Neural cell (in vitro differentiated cells): ENCODE measurements at regions not wholly inside any gene's neighbourhood (a gene's known extent, or its start where the extent isn't known, plus 50 kb on each side); places are given as distances from the start of the nearest gene placed in this dataset.

Experiments
- H2AFZ ChIP-seq: fragments of 200-600, 300-800 bp; sonication (generic), shearing (Covaris generic); 2 replicates; pipeline ENCODE4 v1.6.0; 2014; ENCODE audit warnings: low read depth, mild to moderate bottlenecking, antibody characterized with exemption, low read length, moderate library complexity
- H3F3A ChIP-seq: fragments of 200-600 bp; shearing (Covaris generic); 2 replicates; pipeline ENCODE4 v1.6.1; 2016; ENCODE audit warnings: mild to moderate bottlenecking, moderate library complexity, mixed read lengths, antibody characterized with exemption, low read length; ENCODE audit not compliant: insufficient read depth, poor library complexity, severe bottlenecking
- H3K27ac ChIP-seq: fragments of 200-600, 300-800 bp; sonication (generic), shearing (Covaris generic); 2 replicates; pipeline ENCODE4 v1.5.1; 2014; ENCODE audit warnings: mild to moderate bottlenecking, low read length, moderate library complexity
- H3K27me3 ChIP-seq: fragments of 300-800, 200-600 bp; sonication (generic), shearing (Covaris generic); 2 replicates; pipeline ENCODE4 v1.6.0; 2014; ENCODE audit warnings: mild to moderate bottlenecking, low read depth, low read length, moderate library complexity; ENCODE audit not compliant: insufficient read depth
- H3K36me3 ChIP-seq: fragments of 300-800, 200-600 bp; sonication (generic), shearing (Covaris generic); 2 replicates; pipeline ENCODE4 v1.5.1; 2014; ENCODE audit warnings: mild to moderate bottlenecking, antibody characterized with exemption, low read length, moderate library complexity; ENCODE audit not compliant: insufficient read depth
- H3K4me2 ChIP-seq: fragments of 300-800, 200-600 bp; sonication (generic), shearing (Covaris generic); 2 replicates; pipeline ENCODE4 v1.6.0; 2014; ENCODE audit warnings: mild to moderate bottlenecking, low read length
- H3K4me3 ChIP-seq: fragments of 300-800, 200-600 bp; sonication (generic), shearing (Covaris generic); 2 replicates; pipeline ENCODE4 v1.5.1; 2014; ENCODE audit warnings: mild to moderate bottlenecking, low read length, moderate library complexity
- H3K79me2 ChIP-seq: fragments of 200-600 bp; shearing (Covaris generic); replicated peaks from 2 replicates; pipeline ENCODE4 v1.6.0; 2014; ENCODE audit warnings: mild to moderate bottlenecking, low read length, moderate library complexity; ENCODE audit not compliant: insufficient read depth
- H3K9ac ChIP-seq: fragments of 300-800, 200-600 bp; sonication (generic), shearing (Covaris generic); 2 replicates; pipeline ENCODE4 v1.6.1; 2016; ENCODE audit warnings: mild to moderate bottlenecking, low read length, mixed read lengths
- H3K9me2 ChIP-seq: fragments of 200-600 bp; shearing (Covaris generic); 2 replicates; pipeline ENCODE4 v1.6.1; 2016; ENCODE audit warnings: mild to moderate bottlenecking, low read length, mixed read lengths; ENCODE audit not compliant: insufficient read depth
- H3K9me3 ChIP-seq: fragments of 200-600, 300-800 bp; sonication (generic), shearing (Covaris generic); 2 replicates; pipeline ENCODE4 v1.6.1; 2016; ENCODE audit warnings: mild to moderate bottlenecking, mixed run types, low read length, moderate library complexity, mixed read lengths
- H4K20me1 ChIP-seq: fragments of 200-600 bp; shearing (Covaris generic); 2 replicates; pipeline ENCODE4 v1.6.1; 2016; ENCODE audit warnings: mild to moderate bottlenecking, mixed run types; ENCODE audit not compliant: insufficient read depth
- CTCF ChIP-seq: fragments of 450-650 bp; IDR thresholded peaks from 2 replicates; pipeline ENCODE4 v1.5.1; 2014; ENCODE audit warnings: antibody characterized with exemption, mild to moderate bottlenecking, moderate library complexity; ENCODE audit not compliant: poor library complexity, severe bottlenecking
- EP300 ChIP-seq: fragments of 450-650 bp; conservative IDR thresholded peaks from 2 replicates; pipeline ENCODE4 v1.6.1; 2014; ENCODE audit warnings: antibody characterized with exemption, mild to moderate bottlenecking, moderate library complexity; ENCODE audit not compliant: poor library complexity, severe bottlenecking
- EZH2 ChIP-seq: fragments of 200-600, 300-800 bp; shearing (Covaris generic), sonication (generic); IDR thresholded peaks from 2 replicates; pipeline ENCODE4 v1.6.1; 2014; ENCODE audit warnings: antibody characterized with exemption, low read length, borderline replicate concordance, mild to moderate bottlenecking; ENCODE audit not compliant: insufficient read depth, poor library complexity, severe bottlenecking
- MXI1 ChIP-seq: fragments of 450-650 bp; conservative IDR thresholded peaks from 2 replicates; pipeline ENCODE4 v1.6.1; 2014; ENCODE audit warnings: antibody characterized with exemption, mild to moderate bottlenecking; ENCODE audit not compliant: poor library complexity, severe bottlenecking
- POLR2AphosphoS5 ChIP-seq: IDR thresholded peaks from 2 replicates; pipeline ENCODE4 v1.6.1; 2012
- RAD21 ChIP-seq: fragments of 450-650 bp; conservative IDR thresholded peaks from 2 replicates; pipeline ENCODE4 v1.6.1; 2014; ENCODE audit warnings: antibody characterized with exemption, mild to moderate bottlenecking, moderate library complexity
- REST ChIP-seq: IDR thresholded peaks from 2 replicates; pipeline ENCODE4 v1.6.1; 2012; ENCODE audit warnings: borderline replicate concordance
- SMC3 ChIP-seq: fragments of 450-650 bp; conservative IDR thresholded peaks from 2 replicates; pipeline ENCODE4 v1.6.1; 2014; ENCODE audit warnings: antibody characterized with exemption, mild to moderate bottlenecking, moderate library complexity; ENCODE audit not compliant: poor library complexity
- TAF1 ChIP-seq: IDR thresholded peaks from 2 replicates; pipeline ENCODE4 v1.6.1; 2012; ENCODE audit warnings: low read depth

GRCh38 chr21:20802201-20802600, 196.0 kb upstream of the NCAM2 start:
- Histone ChIP-seq H3K27me3 (no peaks in the 10 kb centered on the region), H2AFZ (no peak overlapping the region), H4K20me1 (no peaks in the 10 kb centered on the region), H3K79me2 (no peaks in the 10 kb centered on the region), H3F3A (no peaks in the 10 kb centered on the region), H3K36me3 (no peaks in the 10 kb centered on the region), H3K9me3 (peaks cover 3% of the 10 kb centered on the region), H3K9me2 (no peaks in the 10 kb centered on the region), H3K4me2 (no peak overlapping the region), H3K9ac (no peak overlapping the region), H3K4me3 (no peak overlapping the region), H3K27ac (no peak overlapping the region)
- TF ChIP-seq CTCF (no peak), SMC3 (no peak), EZH2 (no peak), REST (no peak), TAF1 (no peak), MXI1 (no peak), POLR2AphosphoS5 (no peak), RAD21 (no peak), EP300 (no peak)

GRCh38 chr21:20802631-20803260, 195.5 kb upstream of the NCAM2 start:
- H3K27ac ChIP-seq: no peak overlapping the region
- H4K20me1 ChIP-seq: no peaks in the 10 kb centered on the region
- H3K27me3 ChIP-seq: no peaks in the 10 kb centered on the region
- H3K9ac ChIP-seq: no peak overlapping the region
- no peak overlapping the region for H2AFZ ChIP-seq
- H3F3A ChIP-seq: no peaks in the 10 kb centered on the region
- H3K9me2 ChIP-seq: no peaks in the 10 kb centered on the region
- H3K36me3 ChIP-seq: no peaks in the 10 kb centered on the region
- H3K4me3 ChIP-seq: no peak overlapping the region
- no peaks in the 10 kb centered on the region for H3K79me2 ChIP-seq
- peaks cover 3% of the 10 kb centered on the region for H3K9me3 ChIP-seq
- H3K4me2 ChIP-seq: no peak overlapping the region
- no peak for TF ChIP-seq SMC3
- no peak for TF ChIP-seq REST
- no peak for TF ChIP-seq RAD21
- no peak for TF ChIP-seq MXI1
- no peak for TF ChIP-seq POLR2AphosphoS5
- no peak for TF ChIP-seq CTCF
- TF ChIP-seq TAF1: no peak
- TF ChIP-seq EP300: no peak
- TF ChIP-seq EZH2: no peak
